Glutamatergic neuron (in vitro differentiated cells): ENCODE measurements at regions not wholly inside any gene's neighbourhood (a gene's known extent, or its start where the extent isn't known, plus 50 kb on each side); places are given as distances from the start of the nearest gene placed in this dataset.
A peak's percentile ranks its signal among the peaks of the same experiment; 100 is the strongest.

Experiments used
- DNase-seq: peaks from one replicate; pipeline ENCODE4 v3.0.0; 2022
- H3K27ac Mint-ChIP-seq: one replicate; pipeline ENCODE4 v1.8.0; 2020; ENCODE audit warnings: mild to moderate bottlenecking, mixed read lengths, inconsistent platforms; ENCODE audit not compliant: unreplicated experiment
- H3K27me3 Mint-ChIP-seq: one replicate; pipeline ENCODE4 v1.8.0; 2020; ENCODE audit warnings: mild to moderate bottlenecking, moderate library complexity, mixed read lengths, inconsistent platforms; ENCODE audit not compliant: unreplicated experiment
- H3K36me3 Mint-ChIP-seq: one replicate; pipeline ENCODE4 v1.8.0; 2020; ENCODE audit warnings: mild to moderate bottlenecking, mixed read lengths, inconsistent platforms; ENCODE audit not compliant: unreplicated experiment
- H3K4me1 Mint-ChIP-seq: one replicate; pipeline ENCODE4 v1.8.0; 2020; ENCODE audit warnings: mild to moderate bottlenecking, low read depth, mixed read lengths, inconsistent platforms; ENCODE audit not compliant: unreplicated experiment
- H3K4me3 Mint-ChIP-seq: one replicate; pipeline ENCODE4 v1.8.0; 2020; ENCODE audit warnings: mild to moderate bottlenecking, mixed read lengths, inconsistent platforms; ENCODE audit not compliant: unreplicated experiment
- H3K9me3 Mint-ChIP-seq: one replicate; pipeline ENCODE4 v1.8.0; 2020; ENCODE audit warnings: mild to moderate bottlenecking, moderate library complexity, mixed read lengths, inconsistent platforms; ENCODE audit not compliant: unreplicated experiment
- CTCF ChIP-seq: fragments of 200-600 bp; sonication (generic); IDR thresholded peaks from one replicate; pipeline ENCODE4 v1.5.0; 2021; ENCODE audit not compliant: partially characterized antibody, unreplicated experiment

- Mint-ChIP-seq H3K27ac (no peak overlapping the region), H3K36me3 (no peaks in the 10 kb centered on the region), H3K9me3 (no peaks in the 10 kb centered on the region), H3K4me3 (no peak overlapping the region), H3K4me1 (peaks cover 9% of the 10 kb centered on the region), H3K27me3 (peaks cover 3% of the 10 kb centered on the region)
- TF ChIP-seq CTCF: no peak
- no peak for DNase-seq
These were observed 191.1 kb upstream of the FGGY start for GRCh38 chr1:59105548-59106507.

GRCh38 chr1:59107516-59107915 lies 189.4 kb upstream of the FGGY start:
- no peak for DNase-seq
- H3K4me1 Mint-ChIP-seq: peaks cover 9% of the 10 kb centered on the region
- H3K4me3 Mint-ChIP-seq: peak overlapping the region; percentile 42
- no peaks in the 10 kb centered on the region for H3K36me3 Mint-ChIP-seq
- H3K9me3 Mint-ChIP-seq: no peaks in the 10 kb centered on the region
- peaks cover 3% of the 10 kb centered on the region for H3K27me3 Mint-ChIP-seq
- no peak for TF ChIP-seq CTCF
- peak overlapping the region; percentile 80 for H3K27ac Mint-ChIP-seq

- Mint-ChIP-seq H3K36me3 (no peaks in the 10 kb centered on the region), H3K27me3 (peaks cover 3% of the 10 kb centered on the region), H3K4me3 (peak overlapping the region; percentile 42), H3K4me1 (peaks cover 9% of the 10 kb centered on the region), H3K9me3 (no peaks in the 10 kb centered on the region), H3K27ac (peak overlapping the region; percentile 80)
- DNase-seq: peak; percentile 29
- TF ChIP-seq CTCF: no peak
These were observed 189.0 kb upstream of the FGGY start for GRCh38 chr1:59107916-59108315.

GRCh38 chr1:59108481-59109317 lies 188.2 kb upstream of the FGGY start:
- no peak for TF ChIP-seq CTCF
- Mint-ChIP-seq H3K9me3 (no peaks in the 10 kb centered on the region), H3K36me3 (no peaks in the 10 kb centered on the region)

More at GRCh38 chr1:59108481-59109317, 188.2 kb upstream of the FGGY start:
- Mint-ChIP-seq H3K4me3 (no peak overlapping the region), H3K27ac (peak overlapping the region; percentile 80), H3K27me3 (peaks cover 3% of the 10 kb centered on the region), H3K4me1 (peaks cover 9% of the 10 kb centered on the region)
- DNase-seq: no peak
